ENCODE measurements at regions not wholly inside any gene's neighbourhood (a gene's known extent, or its start where the extent isn't known, plus 50 kb on each side); places are given as distances from the start of the nearest gene placed in this dataset.

GRCh38 chr1:96660051-96660450, 61.5 kb upstream of the PTBP2 start:
- WGBS (ENCODE audit: insufficient coverage, low lambda C conversion rate): 100% methylated on average over 1 of the region's 3 CpGs
- no peak for DNase-seq
- Histone ChIP-seq H3K9me3 (ENCODE audit: control insufficient read depth, low read depth, low read length) (no peaks in the 10 kb centered on the region), H3K4me1 (ENCODE audit: control insufficient read depth, insufficient read depth, low read length) (no peaks in the 10 kb centered on the region), H3K27me3 (ENCODE audit: control insufficient read depth, insufficient read depth, low read length) (no peaks in the 10 kb centered on the region), H3K27ac (ENCODE audit: low read length) (no peak overlapping the region), H3K36me3 (ENCODE audit: control insufficient read depth, insufficient read depth, low read length) (no peaks in the 10 kb centered on the region), H3K4me3 (ENCODE audit: low read length) (no peak overlapping the region)

DNA sequence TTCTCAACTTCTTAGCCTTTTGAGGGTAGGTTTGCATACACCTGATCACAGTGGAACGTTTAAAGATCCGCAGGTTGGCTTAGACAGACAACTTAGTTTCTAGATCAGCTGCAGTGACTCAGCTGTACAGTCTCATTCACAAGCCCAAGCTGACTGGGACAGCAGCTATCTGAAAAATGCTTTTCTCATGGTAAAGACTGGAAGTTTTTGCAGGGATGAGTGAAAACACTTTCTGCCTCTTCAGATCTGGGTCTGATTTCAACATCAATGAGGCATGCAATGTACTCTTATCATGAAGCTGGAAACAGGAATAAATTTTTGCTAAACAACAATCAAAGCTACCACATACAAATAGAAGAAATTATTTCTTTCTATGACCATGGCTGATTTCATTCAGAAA, 61.1 kb upstream of the PTBP2 start:
- WGBS (ENCODE audit: insufficient coverage, low lambda C conversion rate): no CpG with 5 or more reads among the region's 2 CpGs
- H3K36me3 ChIP-seq (ENCODE audit: control insufficient read depth, insufficient read depth, low read length): no peaks in the 10 kb centered on the region
- no peaks in the 10 kb centered on the region for H3K4me1 ChIP-seq (ENCODE audit: control insufficient read depth, insufficient read depth, low read length)
- H3K4me3 ChIP-seq (ENCODE audit: low read length): no peak overlapping the region
- no peaks in the 10 kb centered on the region for H3K27me3 ChIP-seq (ENCODE audit: control insufficient read depth, insufficient read depth, low read length)
- DNase-seq: no peak
- H3K9me3 ChIP-seq (ENCODE audit: control insufficient read depth, low read depth, low read length): no peaks in the 10 kb centered on the region
- no peak overlapping the region for H3K27ac ChIP-seq (ENCODE audit: low read length)
